ENCODE measurements at regions not wholly inside any gene's neighbourhood (a gene's known extent, or its start where the extent isn't known, plus 50 kb on each side); places are given as distances from the start of the nearest gene placed in this dataset.

- DNase-seq (ENCODE audit: low read depth in 3 of 3): no peak
These were observed 98.2 kb upstream of the GCFC2 start for GRCh38 chr2:75808793-75809535.

- DNase-seq (ENCODE audit: low read depth in 3 of 3): no peak
These were observed 97.3 kb upstream of the GCFC2 start for GRCh38 chr2:75807992-75808391.

- DNase-seq (ENCODE audit: low read depth in 3 of 3): no peak
These were observed 90.7 kb upstream of the GCFC2 start for GRCh38 chr2:75801234-75801982.

GRCh38 chr2:75800456-75800855 lies 89.7 kb upstream of the GCFC2 start:
- DNase-seq (ENCODE audit: low read depth in 3 of 3): no peak

GRCh38 chr2:75799859-75800258 lies 89.1 kb upstream of the GCFC2 start:
- no peak for DNase-seq (ENCODE audit: low read depth in 3 of 3)

- no peak for DNase-seq (ENCODE audit: low read depth in 3 of 3)
These were observed 87.9 kb upstream of the GCFC2 start for GRCh38 chr2:75798569-75798968.

- DNase-seq (ENCODE audit: low read depth in 3 of 3): no peak
These were observed 82.3 kb upstream of the GCFC2 start for GRCh38 chr2:75792996-75793395.

GRCh38 chr2:75792146-75792545 lies 81.4 kb upstream of the GCFC2 start:
- no peak for DNase-seq (ENCODE audit: low read depth in 3 of 3)

GRCh38 chr2:75790814-75791467 lies 80.2 kb upstream of the GCFC2 start:
- DNase-seq (ENCODE audit: low read depth in 3 of 3): no peak

- no peak for DNase-seq (ENCODE audit: low read depth in 3 of 3)
These were observed 79.6 kb upstream of the GCFC2 start for GRCh38 chr2:75790121-75790813.

- DNase-seq (ENCODE audit: low read depth in 3 of 3): no peak
These were observed 78.2 kb upstream of the GCFC2 start for GRCh38 chr2:75788902-75789301.

GRCh38 chr2:75788154-75788553 lies 77.4 kb upstream of the GCFC2 start:
- no peak for DNase-seq (ENCODE audit: low read depth in 3 of 3)

GRCh38 chr2:75787532-75788132 lies 76.9 kb upstream of the GCFC2 start:
- no peak for DNase-seq (ENCODE audit: low read depth in 3 of 3)

GRCh38 chr2:75775311-75775823 lies 64.7 kb upstream of the GCFC2 start:
- DNase-seq (ENCODE audit: low read depth in 3 of 3): no peak

- no peak for DNase-seq (ENCODE audit: low read depth in 3 of 3)
These were observed 62.4 kb upstream of the GCFC2 start for GRCh38 chr2:75772908-75773630.

- DNase-seq (ENCODE audit: low read depth in 3 of 3): no peak
These were observed 55.1 kb upstream of the GCFC2 start for GRCh38 chr2:75765798-75766197.

- no peak for DNase-seq (ENCODE audit: low read depth in 3 of 3)
These were observed 53.9 kb upstream of the GCFC2 start for GRCh38 chr2:75764611-75765010.

Data from stimulated activated CD4-positive, alpha-beta T cell treated with anti-CD3 and anti-CD28 coated beads, TNF-alpha, amount 100 ng/mL, for 48 hours (primary cell).